GM19463 (cell line): ENCODE measurements at regions not wholly inside any gene's neighbourhood (a gene's known extent, or its start where the extent isn't known, plus 50 kb on each side); places are given as distances from the start of the nearest gene placed in this dataset.
A peak's percentile ranks its signal among the peaks of the same experiment; 100 is the strongest.
"Not testable (repeated sequence)": the region's sequence is repeated elsewhere in the genome, so short reads cannot be mapped to it uniquely, and the experiment has no call there.

Experiments
- ATAC-seq: cut with Tn5 transposase; IDR thresholded peaks from one replicate; pipeline ENCODE4 v1.9.1; 2021; ENCODE audit warnings: mild to moderate bottlenecking, moderate library complexity; ENCODE audit not compliant: unreplicated experiment

DNA sequence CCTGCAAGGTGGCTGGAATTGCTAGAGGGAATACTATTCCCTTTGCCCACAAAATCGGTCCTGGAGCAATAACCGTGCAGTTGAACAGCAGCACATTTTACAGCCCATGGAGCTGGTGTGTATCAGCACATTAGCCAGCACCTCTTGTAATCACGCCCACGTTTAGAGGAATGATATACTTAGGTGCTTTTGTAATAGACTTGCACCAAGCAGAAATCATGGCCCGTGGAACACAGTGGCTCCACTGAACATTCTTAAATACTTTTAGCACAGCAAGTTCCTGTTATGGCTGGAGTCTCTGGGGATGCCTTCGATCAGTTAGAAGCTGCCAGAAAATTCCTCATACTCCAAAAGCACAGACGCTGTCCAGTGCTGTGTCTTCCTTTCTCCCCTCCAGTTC, 218.1 kb upstream of the FAM78B start:
- no peak for ATAC-seq

DNA sequence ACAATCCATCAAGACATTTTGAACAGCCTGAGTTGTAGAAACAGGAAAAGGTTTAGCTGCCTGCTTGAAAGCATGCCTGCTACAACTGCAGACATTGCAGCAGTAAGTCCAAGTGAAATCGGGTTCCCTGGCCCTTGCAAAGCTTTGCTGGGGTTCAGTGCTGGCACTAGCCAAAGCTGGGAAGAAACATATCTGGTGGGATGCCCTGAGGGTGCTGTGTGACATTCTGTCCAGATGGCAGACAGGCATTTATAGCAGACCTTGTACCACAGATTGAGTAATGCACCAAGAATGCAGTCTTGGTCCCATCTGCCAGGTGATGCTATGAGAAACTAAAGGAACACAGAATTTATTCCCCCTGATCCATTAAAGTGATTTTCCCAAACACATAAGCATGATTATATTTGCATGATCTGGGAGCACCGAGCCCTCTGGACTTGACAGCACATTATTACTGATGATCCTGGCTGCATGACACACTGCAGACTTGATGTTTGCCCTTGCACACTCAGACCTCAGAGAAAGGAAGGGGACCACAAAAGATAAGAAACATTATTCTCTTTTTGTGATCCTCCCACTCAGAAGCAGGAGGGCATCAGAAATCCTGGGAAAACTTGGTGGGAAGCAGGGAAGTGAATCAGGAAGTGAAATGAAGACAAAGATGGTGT, 223.7 kb upstream of the FAM78B start:
- ATAC-seq, result no peak

- ATAC-seq, result no peak
Measured at GRCh38 chr1:166391279-166392066, 224.7 kb upstream of the FAM78B start.

DNA sequence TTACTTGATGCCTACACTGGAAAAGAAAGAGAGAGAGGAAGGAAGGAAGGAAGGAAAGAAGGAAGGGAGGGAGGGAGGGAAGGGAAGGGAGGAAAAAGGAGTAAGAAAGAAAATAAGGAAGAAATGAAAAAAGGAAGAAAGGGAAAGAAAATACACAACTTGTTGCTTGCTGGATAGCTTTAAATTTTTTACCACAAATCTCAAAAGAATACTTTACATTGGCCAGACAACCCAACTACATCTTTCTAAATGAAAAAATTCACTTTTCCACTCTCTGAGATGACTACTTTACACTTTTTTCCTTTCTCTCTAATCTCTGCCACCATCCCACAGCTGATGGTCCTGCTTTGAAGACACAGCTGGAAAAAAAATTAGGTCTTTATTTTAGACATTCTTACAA, 228.9 kb upstream of the FAM78B start:
- no peak for ATAC-seq

DNA sequence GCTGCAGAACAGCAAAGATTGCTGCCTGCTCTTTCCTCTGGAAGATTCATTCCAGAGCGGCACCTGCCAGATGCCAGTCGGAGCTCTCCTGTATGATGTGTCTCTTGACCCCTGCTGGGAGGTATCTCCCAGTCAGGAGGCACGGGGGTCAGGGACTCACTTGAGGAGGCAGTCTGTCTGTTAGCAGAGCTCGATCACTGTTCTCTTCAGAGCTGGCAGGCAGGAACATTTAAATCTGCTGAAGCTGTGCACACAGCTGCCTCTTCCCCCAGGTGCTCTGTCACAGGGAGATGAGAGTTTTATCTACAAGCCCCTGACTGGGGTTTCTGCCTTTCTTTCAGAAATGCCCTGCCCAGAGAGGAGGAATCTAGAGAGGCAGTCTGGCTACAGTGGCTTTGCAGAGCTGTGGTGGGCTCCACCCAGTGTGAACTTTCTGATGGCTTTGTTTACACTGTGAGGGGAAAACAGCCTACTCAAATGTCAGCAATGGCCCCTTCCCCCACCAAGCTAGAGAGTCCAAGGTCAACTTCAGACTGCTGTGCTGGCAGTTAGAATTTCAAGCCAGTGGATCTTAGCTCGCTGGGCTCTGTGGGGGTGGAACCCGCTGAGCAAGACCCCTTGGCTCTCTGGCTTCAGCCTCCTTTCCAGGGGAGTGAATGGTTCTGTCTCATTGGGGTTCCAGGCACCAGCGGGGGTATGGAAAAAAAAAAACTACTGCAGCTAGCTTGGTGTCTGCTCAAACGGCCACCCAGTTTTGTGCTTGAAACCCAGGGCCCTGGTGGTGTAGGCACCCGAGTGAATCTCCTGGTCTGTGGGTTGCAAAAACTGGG, 242.7 kb upstream of the FAM78B start:
- not testable (repeated sequence) for ATAC-seq

GRCh38 chr1:166410083-166410385, 243.2 kb upstream of the FAM78B start:
- no peak for ATAC-seq

DNA sequence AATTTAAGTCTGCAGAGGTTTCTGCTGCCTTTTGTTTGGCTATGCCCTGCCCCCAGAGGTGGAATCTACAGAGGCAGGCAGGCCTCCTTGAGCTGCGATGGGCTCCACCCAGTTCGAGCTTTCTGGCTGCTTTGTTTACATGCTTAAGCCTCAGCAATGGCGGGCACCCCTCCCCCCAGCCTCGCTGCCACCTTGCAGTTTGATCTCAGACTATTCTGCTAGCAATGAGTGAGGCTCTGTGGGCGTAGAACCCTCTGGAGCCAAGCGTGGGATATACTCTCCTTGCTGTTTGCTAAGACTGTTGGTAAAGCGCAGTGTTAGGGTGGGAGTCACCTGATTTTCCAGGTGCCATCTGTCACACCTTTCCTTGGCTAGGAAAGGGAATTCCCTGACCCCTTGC, 250.0 kb upstream of the FAM78B start:
- not testable (repeated sequence) for ATAC-seq

GRCh38 chr1:166418344-166418933, 251.6 kb upstream of the FAM78B start:
- ATAC-seq, result no peak

- ATAC-seq, result not testable (repeated sequence)
Measured at GRCh38 chr1:166422586-166422985, 255.8 kb upstream of the FAM78B start.

GRCh38 chr1:166432655-166433054, 265.9 kb upstream of the FAM78B start:
- no peak for ATAC-seq

DNA sequence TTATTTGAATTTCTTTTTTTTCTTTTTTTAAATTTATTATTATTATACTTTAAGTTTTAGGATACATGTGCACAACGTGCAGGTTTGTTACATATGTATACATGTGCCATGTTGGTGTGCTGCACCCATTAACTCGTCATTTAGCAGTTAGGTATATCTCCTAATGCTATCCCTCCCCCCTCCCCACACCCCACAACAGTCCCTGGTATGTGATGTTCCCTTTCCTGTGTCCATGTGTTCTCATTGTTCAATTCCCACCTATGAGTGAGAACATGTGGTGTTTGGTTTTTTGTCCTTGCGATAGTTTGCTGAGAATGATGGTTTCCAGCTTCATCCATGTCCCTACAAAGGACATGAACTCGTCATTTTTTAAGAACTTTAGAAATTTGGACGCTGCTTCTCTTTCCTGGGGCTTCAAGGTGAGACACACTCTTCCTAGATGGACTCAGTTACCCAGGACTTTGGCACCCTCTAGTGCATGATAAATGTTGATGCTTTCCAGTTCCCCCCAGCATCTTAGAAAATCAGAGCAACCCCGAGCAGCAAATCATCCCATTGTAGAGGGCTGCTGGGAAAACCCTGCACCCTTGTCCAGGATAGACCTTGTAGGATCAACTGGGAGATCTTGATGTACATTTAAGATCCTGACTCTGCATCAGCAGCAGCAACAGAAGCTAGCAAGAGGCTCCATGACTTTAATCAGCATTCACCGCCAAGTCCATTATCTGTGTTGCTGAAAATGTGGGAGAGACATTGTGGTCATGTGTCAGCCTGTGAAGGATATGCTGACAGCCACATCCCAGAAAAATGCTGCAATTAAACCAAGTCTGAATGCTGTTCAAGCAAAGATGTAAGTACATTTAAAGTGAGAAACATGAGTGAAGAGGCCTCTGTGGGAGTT, 266.9 kb upstream of the FAM78B start:
- ATAC-seq, result peak; percentile 57

GRCh38 chr1:166457700-166458099, 290.9 kb upstream of the FAM78B start:
- ATAC-seq, result no peak

DNA sequence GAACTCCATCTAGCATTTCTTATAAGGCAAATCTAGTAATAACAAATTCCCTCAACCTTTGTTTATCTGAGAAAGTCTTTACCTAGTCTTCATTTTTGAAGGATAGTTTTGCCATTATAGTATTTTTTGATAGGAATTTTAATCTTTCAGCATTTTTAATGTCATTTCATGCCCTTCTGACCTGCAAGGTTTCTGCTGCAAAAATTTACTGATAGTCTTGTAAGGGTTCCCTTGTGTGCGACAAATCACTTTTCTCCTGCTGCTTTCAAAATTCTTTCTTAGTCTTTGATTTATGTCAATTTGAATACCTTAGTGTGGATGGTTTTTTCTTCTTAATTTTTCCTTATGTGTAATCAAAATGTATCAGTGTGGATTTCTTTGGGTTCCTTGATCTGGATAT, 297.5 kb upstream of the FAM78B start:
- ATAC-seq, result no peak

GRCh38 chr1:166470014-166470413, 303.2 kb upstream of the FAM78B start:
- no peak for ATAC-seq

DNA sequence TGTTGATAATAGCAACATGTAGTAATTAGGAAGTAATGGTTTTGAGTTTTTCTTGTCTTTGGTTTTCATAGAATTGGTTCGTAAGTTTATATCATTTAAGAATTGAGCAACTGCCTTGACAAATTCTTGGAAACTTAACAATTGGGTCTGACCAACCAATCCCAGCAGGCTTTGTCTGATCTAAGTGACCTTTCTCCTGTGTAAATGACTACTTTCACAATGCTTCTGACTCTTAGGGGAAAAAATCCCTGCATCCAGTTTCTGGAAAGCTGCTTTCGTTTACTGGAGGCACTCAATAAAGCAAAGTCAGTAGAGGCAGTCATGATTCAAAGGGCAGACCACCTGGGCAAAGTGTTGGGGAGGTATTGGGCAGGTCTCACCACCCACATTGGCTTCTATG, 303.6 kb upstream of the FAM78B start:
- no peak for ATAC-seq

GRCh38 chr1:166471359-166471758, 304.6 kb upstream of the FAM78B start:
- ATAC-seq, result no peak

DNA sequence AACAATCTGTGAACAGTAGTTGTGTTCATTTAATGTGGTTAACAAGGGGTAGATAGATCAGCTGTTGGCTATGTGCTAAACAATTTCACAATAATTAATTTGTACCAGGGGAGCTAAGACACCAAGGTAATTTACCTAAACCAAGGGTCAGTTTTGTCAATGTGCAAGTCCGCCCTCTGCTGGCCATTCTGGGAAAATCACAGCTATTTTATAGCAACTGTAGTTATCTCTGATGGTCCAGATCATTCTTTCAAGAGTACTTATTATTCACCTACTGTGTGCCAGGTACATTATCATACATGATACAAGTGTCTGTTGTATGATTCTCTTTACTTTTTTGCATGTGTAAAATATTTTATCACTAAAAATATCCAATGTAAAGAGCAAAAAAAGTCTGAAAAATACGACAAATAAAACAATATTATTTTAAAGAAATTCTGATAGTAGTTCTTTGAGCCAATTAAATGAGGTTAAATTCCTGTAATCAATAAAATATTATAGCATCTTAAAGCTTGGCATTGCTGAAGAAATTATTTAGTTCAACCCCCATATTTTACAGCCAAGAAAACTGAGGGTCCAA, 312.3 kb upstream of the FAM78B start:
- peak; percentile 70 for ATAC-seq

- ATAC-seq, result no peak
Measured at GRCh38 chr1:166484471-166484870, 317.7 kb upstream of the FAM78B start.

DNA sequence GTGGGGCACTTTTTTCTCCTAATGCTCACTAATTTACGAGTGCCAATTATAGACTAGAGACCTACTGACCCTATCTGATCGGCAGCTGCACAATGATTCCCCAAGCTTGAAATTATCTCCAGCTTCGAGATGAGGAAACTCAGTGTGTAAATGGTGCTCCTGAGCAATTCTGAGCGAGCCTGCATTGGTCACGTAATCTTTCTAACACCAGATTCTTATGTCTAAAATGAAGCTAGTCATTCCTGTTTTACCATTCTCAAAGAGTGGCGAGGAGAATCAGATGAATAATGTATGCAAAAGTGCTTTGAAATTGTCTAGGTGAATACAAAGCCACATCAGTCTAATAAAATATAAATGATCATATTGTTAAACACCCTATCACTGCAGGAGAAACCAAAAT, 318.1 kb upstream of the FAM78B start:
- ATAC-seq, result no peak

DNA sequence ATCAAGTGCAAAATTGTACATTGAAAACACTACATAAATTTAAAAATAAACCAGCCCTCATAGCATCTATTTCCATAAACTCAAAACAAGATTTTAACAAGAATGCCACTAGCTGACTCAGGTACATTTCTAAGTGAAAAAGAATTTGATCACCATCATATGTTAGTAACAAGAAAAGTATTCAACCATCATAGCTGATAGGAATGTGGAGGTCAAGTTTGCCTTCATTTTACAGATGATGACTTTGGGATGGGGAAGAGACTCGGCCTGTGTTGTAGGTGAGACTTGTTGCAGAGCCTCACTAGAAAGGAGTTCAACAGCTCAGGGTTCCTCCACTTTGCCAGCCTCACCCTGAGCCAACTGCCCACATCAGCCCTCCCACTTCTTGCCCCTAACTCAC, 318.8 kb upstream of the FAM78B start:
- no peak for ATAC-seq
